GM19035 (cell line): ENCODE measurements at regions not wholly inside any gene's neighbourhood (a gene's known extent, or its start where the extent isn't known, plus 50 kb on each side); places are given as distances from the start of the nearest gene placed in this dataset.
A peak's percentile ranks its signal among the peaks of the same experiment; 100 is the strongest.

Experiments
- ATAC-seq: cut with Tn5 transposase; IDR thresholded peaks from one replicate; pipeline ENCODE4 v1.9.1; 2021; ENCODE audit not compliant: unreplicated experiment

GRCh38 chrX:118167361-118167760, 50.8 kb upstream of the KLHL13 start:
- no peak for ATAC-seq

GRCh38 chrX:118171356-118171755, 54.7 kb upstream of the KLHL13 start:
- no peak for ATAC-seq

- no peak for ATAC-seq
These were observed 58.0 kb upstream of the KLHL13 start for GRCh38 chrX:118174516-118175098.

GRCh38 chrX:118177708-118178107, 61.1 kb upstream of the KLHL13 start:
- ATAC-seq = no peak

GRCh38 chrX:118178450-118178849, 61.8 kb upstream of the KLHL13 start:
- no peak for ATAC-seq

- no peak for ATAC-seq
These were observed 62.6 kb upstream of the KLHL13 start for GRCh38 chrX:118179161-118179560.

GRCh38 chrX:118179718-118180117, 63.1 kb upstream of the KLHL13 start:
- no peak for ATAC-seq

GRCh38 chrX:118181030-118181429, 64.4 kb upstream of the KLHL13 start:
- no peak for ATAC-seq

- no peak for ATAC-seq
These were observed 65.4 kb upstream of the KLHL13 start for GRCh38 chrX:118182025-118182424.

GRCh38 chrX:118182681-118183080, 66.1 kb upstream of the KLHL13 start:
- ATAC-seq = no peak

- ATAC-seq = no peak
These were observed 67.0 kb upstream of the KLHL13 start for GRCh38 chrX:118183606-118184005.

- ATAC-seq = no peak
These were observed 70.5 kb upstream of the KLHL13 start for GRCh38 chrX:118187100-118187499.

GRCh38 chrX:118189000-118189399, 72.4 kb upstream of the KLHL13 start:
- ATAC-seq = no peak

- ATAC-seq = no peak
These were observed 73.0 kb upstream of the KLHL13 start for GRCh38 chrX:118189628-118190027.

GRCh38 chrX:118197730-118198129, 81.1 kb upstream of the KLHL13 start:
- no peak for ATAC-seq

- no peak for ATAC-seq
These were observed 82.0 kb upstream of the KLHL13 start for GRCh38 chrX:118198577-118198976.

GRCh38 chrX:118199997-118200396, 83.4 kb upstream of the KLHL13 start:
- no peak for ATAC-seq

GRCh38 chrX:118205421-118206395, 89.1 kb upstream of the KLHL13 start:
- ATAC-seq = no peak

GRCh38 chrX:118207831-118208453, 91.3 kb upstream of the KLHL13 start:
- no peak for ATAC-seq

- no peak for ATAC-seq
These were observed 91.9 kb upstream of the KLHL13 start for GRCh38 chrX:118208481-118208880.

- ATAC-seq = peak; percentile 44
These were observed 95.5 kb upstream of the KLHL13 start for GRCh38 chrX:118211891-118212816.
